ENCODE measurements at regions not wholly inside any gene's neighbourhood (a gene's known extent, or its start where the extent isn't known, plus 50 kb on each side); places are given as distances from the start of the nearest gene placed in this dataset.
A peak's percentile ranks its signal among the peaks of the same experiment; 100 is the strongest.
"Not testable (repeated sequence)": the region's sequence is repeated elsewhere in the genome, so short reads cannot be mapped to it uniquely, and the experiment has no call there.

DNA sequence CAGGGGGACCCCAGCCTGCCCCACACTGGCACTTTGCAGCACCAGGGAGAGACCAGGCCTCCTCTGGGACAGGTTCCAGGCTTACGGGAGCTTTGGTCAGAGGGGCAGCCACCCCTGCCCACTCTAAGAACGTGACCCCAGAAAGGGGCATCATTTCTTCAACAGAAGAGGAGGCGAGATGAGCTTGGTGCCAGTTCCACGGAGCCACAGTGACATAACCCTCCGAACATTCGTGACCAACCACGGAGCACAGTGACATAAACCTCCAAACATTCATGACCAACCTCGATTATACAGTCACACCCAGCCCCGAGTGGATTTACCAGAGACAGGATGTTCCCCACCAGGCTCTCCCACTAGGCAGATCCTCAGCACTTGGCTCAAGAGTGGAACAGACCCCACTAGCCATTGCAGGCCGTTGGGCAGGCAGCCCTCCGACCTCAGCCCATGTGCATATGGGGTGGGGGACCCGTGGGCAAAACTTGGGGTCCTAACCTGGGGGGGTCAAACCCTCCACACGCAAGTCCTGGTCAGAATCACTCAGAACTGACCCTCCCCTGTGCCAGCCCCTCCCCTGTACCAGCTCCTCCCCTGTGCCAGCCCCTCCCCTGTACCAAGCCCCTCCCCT, 112.9 kb downstream of the METRNL start:
- no peak for DNase-seq (ENCODE audit: low read depth)

DNA sequence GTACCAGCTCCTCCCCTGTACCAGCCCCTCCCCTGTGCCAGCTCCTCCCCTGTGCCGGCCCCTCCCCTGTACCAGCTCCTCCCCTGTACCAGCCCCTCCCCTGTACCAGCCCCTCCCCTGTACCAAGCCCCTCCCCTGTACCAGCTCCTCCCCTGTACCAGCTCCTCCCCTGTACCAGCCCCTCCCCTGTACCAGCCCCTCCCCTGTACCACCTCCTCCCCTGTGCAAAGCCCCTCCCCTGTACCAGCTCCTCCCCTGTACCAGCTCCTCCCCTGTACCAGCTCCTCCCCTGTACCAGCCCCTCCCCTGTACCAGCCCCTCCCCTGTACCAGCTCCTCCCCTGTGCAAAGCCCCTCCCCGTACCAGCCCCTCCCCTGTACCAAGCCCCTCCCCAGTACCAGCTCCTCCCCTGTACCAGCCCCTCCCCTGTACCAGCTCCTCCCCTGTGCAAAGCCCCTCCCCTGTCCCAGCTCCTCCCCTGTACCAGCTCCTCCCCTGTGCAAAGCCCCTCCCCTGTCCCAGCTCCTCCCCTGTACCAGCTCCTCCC, 113.5 kb downstream of the METRNL start:
- not testable (repeated sequence) for DNase-seq (ENCODE audit: low read depth)

DNA sequence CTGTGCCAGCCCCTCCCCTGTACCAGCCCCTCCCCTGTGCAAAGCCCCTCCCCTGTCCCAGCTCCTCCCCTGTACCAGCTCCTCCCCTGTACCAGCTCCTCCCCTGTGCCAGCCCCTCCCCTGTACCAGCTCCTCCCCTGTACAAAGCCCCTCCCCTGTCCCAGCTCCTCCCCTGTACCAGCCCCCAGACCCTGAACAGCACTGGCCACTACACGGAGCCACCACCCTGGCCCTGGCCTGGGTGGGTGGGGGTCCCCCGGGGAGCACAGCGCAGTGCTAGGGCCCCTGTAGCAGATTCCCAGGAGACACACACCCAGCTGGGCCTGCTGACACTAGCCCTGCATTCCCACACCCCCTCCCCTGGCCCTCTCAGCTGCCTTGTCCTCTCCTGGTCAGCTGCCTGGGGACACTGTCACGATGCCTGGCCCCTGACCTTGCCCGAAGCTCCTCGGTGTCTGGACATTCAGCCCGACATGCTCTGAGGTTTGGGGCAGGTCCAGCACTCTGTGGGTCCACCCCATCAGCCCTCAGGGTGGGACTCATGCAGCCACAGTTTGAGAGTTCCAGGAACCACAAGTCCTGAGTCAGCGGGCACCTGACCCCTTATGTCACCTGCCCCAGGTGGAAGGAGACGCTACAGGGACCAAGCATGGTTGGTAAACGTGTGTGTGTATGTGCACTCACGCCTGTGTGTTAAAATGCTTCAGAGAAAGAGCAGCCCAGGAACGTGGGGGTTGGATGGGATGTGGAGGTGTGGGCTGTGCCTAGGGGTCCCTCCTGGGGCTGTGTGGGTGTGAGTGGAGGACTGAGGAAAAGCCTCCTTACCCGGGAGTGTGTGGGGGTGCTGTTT, 114.2 kb downstream of the METRNL start:
- DNase-seq (ENCODE audit: low read depth), result no peak

DNA sequence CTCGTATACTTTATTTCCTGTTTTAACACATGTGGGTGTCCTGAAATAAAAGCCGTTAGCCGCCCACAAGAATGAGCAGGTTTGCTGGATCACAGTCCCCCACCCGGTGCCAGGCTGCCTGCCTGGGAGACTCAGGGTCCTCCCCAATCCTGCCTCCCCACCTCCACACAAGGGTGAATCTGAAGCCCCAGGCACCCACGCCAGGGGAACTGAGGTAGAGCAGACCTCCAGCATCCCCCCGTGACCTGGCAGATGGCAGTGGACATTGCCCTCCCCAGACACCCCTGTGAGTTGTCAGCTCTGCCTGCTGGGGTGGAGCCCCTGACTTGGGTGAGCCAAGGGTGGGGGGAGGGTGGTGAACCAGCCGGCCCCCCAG, 114.8 kb downstream of the METRNL start:
- DNase-seq (ENCODE audit: low read depth), result no peak

DNA sequence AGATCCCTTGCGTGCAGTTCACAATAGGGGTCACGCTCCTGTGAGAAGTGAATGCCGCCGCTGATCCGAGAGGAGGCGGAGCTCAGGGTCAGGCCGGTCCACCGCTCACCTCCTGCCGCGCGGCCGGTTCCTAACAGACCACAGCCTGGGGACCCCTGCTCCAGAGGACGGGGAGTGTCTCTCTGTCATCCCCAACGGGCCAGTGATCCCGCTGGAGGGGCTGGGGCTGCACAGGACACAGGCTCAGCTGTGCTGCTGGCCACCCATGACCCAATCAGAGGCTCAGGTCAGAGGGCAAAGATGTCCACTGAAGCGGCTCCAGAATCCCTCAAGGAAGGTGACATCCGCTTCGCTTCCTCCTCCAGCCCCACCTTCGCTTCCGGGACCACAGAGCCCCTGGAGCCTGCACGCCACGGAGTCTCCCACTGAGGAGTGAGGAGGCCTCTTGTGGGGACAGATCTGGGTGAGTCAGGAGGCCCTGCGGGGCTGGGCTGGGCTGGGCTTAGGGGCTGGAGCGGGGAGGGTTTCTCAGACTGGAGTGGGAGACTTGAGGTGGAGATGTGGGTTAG, 115.4 kb downstream of the METRNL start:
- DNase-seq (ENCODE audit: low read depth), result no peak

DNA sequence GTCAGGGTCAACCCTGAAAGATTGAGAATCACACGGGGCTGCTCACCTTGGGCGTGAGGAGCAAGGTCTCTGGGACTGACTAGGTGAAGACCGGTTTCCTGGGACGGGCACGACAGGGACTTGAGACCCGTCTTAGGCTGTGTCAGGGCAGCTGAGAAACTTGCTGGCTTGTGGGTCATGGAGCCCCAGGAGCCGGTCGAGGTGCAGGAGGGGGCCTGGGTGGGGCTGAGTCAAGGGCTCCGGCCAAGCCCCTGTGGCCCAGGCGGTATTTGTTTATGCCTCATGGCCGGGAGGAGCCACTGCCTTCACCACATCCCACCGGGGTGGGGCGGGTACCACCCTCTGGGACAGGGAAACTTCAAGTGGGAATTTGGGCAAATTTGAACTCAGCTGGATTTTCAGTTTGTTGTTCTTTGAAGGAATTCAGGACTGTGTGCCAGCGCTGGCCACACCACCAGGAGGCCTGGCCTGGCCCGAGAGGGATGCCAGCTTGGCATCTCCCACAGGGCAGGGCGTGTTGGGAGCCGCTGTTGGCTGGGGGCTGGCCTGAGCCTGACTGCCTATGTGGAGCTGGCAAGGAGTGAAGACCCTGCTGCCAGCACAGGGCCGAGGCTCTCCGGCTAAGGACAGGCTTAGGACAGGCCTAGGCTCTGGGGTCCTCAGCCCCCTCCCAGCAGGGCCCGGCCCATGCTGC, 116.1 kb downstream of the METRNL start:
- no peak for DNase-seq (ENCODE audit: low read depth)

DNA sequence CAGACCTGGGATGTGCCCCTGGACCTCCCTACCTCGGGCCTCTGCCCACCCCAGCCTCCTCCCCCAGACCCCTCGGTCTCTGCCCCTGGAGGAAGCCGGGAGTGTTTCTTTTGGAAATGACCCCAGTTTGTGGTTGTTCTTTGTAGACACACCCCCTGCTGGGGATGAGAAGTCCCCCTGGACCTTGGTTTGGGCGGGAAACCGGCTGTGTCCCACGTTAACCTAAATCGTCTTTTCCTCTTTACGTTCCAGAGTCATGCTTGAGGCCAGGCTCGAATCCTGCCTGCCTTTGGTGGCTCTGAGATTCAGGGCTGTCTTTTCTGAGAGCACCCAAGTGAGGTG, 116.6 kb downstream of the METRNL start:
- no peak for DNase-seq (ENCODE audit: low read depth)

DNA sequence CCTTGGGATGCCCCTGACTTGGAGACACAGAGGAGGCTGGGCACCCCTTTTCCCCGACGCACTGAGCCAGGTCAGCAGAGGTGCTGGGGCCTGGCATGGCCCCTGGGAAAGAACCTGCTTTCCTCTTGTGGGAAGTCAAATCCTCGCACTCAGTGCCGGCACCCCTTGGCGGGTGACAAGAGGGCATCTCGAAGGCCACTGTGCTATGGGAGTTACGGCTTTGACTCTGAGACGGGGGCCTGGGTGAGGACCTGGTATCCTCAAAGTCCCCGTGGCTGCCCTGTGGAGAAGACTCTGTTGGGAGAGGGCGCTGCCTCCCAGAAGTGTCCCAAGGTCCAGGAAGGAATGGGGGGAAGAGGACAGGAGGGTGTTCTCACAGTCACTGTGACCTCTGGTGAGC, 117.0 kb downstream of the METRNL start:
- DNase-seq (ENCODE audit: low read depth), result no peak

DNA sequence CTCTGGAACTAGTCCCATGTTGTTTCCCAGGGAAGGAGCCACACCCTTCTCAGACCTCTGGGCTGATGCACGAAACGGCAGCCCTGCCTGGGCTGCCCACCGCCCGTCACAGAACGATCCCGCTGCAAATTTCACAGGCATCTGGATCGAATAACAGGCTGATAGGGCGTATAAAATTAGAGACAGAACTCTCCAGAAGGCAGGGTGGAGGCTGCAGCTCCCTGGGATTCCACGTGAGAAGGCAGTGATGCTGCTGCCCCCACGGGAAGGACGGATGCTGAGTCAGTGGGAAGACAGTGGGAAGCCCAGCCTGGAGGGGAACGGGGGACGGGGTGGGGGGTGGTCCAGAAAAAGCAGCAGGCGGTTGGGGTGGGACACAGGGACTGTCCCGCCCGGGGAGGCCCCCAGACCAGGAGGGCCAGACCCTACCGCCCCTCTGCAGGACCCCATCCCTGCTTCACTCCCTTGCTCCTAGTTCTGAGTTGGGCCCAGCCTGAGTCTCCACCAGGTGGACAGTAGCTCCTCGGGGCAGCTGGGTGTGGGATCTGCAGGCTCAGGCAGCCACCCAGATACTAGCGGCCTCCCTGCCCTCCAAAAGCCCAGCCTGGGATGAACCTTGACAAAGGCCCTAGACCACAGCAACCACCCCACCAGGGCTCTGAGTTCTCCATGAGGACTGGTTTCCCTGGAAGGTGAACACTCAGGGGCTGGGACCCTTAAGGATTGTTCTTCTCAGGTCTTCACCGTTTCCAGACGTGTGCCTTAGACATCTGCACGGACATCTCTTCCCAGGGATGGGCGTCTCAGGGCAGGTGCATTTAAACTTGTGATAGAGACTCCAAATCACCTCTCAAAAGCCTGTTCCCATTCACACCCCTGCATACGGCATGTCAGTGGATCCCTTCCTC, 117.8 kb downstream of the METRNL start:
- no peak for DNase-seq (ENCODE audit: low read depth)

DNA sequence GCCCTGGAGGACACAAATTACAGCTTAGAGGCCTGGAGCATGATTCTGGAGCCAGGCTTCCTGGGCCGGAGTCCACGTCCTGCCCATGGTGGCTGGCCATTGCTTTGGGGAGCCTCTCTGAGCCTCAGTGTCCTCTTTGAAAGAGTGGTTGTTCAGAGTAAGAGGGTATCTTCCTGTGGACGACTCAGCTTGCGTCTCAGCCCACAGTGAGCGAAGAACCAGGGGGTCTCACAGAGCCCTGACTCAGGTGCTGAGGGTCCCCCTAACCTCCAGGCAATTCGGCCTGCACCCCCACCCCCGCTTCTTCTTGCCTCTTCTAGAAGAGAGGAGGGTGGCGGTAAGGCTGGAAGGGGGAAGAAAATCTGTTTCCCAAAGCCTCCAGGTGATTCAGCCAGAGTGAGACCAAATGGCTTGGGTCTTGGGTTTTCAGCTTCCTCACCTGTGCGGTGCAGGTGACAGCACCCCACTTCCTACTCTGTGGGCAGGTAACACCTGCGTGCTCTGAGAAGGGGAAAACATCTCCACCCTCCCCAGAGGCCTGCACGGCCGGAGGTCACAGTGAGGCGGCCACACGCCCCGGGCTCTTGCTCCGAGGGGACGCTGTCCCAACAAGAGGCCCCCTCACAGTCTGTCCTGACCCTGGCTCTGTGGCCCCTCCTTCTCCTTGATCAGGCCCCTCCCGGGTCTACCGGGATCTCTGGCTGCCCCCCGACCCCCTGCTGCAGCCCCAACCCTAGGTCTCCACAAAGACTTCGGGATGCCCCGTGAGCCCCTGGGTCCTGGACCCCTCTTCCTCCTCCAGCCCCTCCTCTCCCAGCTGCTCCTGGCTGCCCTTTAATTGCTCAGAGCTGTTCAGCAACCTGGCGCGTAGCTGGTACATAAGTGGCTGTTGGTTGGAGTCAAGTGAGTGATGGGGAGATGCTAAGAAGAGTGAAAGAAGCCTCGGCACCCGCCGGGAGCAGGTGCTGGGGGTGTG, 119.2 kb downstream of the METRNL start:
- no peak for DNase-seq (ENCODE audit: low read depth)

DNA sequence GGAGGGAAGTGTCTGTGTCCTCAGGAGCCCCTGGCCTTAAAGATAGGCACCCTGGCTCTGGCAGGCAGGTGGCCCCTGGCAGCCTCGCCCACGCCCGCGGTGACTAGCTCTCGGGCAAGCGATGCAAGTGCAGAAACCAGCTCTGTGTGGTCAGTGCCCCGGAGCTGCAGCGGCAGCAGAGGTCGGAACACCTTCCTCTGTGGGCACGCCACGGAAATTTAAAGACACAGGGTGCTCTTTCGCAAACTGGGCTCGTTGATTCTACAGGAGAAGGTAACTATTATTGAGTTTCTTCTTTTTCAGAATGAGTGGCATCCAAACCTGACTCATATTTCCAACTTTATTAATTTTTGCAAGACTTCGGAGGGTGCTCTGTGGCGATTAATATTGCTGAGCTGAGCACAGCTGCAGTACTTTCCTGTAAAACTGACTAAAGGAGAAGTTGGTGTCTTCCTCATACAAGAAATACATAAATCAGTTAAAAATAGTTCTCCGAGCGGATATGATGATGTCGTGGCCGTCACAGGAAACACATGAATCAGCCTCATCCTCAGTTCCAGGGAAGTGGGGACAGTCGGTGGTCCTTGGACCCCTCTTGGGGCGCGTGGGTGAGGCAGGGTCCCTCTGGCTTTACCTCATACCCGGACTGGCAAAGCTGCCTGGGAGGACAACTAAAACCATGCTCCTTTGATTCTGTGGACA, 120.2 kb downstream of the METRNL start:
- no peak for DNase-seq (ENCODE audit: low read depth)

DNA sequence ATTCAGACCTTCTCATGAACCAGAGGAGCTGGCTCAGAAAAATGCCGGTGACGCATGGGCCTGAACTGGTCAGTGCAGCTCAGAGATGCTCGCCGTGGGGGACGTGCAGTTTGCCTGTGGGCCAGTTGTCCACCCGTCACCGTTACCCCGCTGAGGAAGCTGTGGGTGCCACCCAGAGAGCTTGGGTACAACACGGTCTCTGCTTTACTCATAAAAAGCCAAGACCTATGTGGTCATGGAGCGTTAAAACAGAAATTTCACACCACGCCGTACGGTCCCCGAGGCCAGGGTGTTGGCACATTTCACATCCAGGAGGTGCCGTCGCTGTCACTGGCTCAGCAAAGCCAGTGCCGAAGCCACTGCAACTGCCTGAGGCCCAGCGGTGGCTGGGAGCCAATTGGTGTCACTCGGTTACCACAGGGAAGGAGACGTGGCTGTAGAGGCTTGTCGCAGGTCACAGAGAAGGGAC, 120.9 kb downstream of the METRNL start:
- no peak for DNase-seq (ENCODE audit: low read depth)

DNA sequence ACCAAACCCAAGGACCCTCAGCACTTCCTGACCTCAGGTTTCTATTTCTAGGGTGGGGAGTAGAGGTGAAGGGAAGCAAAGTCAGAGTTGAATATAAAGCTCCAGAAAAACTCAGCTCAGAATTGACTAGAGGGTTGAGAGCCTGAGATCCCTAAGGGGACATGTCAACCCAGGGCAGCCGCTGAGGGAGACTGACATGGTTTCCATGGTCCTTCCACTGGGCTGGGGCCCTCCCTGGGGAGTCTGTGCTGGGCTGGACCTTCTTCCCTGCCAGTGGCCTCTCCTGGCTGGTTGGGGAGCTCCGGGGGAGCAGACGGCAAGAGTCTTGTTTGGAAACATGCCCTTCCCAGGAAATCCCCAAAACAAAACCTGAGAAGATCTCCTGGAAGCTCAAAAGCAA, 121.3 kb downstream of the METRNL start:
- DNase-seq (ENCODE audit: low read depth), result no peak

DNA sequence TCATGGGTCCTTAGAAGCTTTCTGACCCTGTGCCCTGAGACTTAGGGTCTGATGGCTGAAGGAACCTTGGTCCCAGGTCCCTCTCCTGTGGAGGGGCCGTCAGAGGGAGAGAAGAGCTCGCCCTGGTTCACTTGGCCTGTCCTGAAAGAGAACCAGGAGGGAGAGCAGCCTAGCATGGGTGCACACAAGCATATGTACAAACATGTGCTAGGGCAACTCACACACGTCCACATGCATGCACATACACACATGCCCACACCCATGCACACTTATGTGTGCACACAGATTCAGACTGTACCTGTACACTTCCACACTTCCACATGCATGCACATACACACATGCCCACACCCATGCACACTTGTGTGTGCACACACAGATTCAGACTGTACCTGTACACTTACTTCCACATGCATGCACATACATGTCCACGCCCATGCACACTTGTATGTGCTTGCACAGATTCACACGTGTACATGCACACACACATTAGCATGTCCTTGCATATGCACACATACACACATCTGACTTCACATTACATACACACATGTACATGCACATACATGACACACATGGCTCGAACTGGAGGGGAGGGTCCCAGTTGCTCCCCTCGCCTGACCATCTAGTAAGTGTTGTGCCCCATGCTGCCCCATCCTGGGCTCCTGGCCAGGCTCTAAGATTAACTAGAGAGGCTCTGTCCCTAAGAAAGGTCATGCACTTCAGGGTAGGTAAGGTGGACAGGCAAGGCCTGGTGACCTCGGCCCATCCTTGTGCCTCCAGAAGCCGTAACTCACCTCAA, 122.0 kb downstream of the METRNL start:
- no peak for DNase-seq (ENCODE audit: low read depth)

DNA sequence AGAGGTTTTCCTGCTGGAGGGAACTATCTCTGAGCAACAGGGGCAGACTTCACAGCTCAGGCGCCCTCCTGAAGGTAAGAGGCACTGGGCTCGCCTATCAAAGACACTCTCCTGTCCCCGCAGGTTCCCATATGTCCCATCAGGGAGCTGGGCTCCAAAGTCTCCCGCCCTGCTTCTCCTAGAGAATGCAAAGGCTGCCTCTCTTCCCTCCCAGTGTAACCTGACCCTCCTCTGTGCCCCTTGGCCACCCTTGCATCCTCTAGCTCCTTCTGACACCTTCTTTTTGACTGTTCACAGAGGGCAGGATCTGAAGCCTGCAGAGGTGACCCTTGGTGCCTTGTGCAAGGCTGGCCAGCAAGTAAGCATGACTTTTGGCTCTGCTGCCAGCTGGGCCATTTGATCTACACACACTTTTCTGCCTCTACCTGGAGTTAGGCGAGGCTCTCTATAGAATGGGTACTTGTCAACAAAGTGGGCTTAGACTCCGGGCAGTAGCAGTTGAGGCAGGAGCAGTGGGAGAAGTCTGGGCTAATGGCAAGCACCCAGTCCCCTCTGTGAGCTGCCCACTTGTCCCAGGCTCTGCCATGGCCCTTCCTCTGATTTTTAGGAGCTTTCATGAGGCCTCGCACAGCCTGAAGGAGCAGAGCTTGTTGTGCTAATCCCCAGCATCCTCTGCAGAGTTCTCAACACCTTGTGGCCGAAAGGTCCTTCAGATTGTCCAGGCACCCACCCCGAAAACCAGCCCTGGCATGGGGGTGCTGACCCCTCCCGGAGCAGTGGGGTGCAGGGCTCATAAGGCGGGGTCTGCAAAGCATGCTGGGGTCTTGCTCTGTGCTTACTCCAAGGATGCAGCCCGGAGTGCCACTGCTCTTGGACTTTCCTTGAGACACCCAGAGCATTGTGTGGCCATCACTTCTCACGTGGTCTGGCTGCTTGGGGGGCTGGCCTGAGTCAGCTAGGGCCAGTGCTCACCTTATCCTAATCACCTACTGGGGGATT, 122.9 kb downstream of the METRNL start:
- DNase-seq (ENCODE audit: low read depth), result no peak

DNA sequence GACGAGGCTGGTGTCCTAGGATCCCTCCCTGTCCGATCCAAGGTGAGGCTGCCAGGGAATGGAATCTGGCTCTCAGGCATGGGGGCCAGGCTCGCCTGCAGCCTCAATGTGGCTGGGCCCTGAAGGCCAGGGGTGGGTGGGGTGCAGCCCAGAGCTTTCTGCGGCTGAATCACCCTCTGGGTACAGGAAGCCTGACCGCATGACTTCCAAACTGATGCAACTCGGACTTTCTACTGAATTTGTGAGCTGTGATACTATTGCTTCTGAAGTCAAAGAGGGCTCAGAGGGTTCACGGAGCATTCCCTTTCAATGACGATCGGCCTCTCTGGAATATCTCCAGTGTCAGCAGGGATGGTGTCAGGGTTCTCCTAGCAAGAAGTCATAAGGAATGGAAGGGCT, 123.7 kb downstream of the METRNL start:
- DNase-seq (ENCODE audit: low read depth), result peak; percentile 88

DNA sequence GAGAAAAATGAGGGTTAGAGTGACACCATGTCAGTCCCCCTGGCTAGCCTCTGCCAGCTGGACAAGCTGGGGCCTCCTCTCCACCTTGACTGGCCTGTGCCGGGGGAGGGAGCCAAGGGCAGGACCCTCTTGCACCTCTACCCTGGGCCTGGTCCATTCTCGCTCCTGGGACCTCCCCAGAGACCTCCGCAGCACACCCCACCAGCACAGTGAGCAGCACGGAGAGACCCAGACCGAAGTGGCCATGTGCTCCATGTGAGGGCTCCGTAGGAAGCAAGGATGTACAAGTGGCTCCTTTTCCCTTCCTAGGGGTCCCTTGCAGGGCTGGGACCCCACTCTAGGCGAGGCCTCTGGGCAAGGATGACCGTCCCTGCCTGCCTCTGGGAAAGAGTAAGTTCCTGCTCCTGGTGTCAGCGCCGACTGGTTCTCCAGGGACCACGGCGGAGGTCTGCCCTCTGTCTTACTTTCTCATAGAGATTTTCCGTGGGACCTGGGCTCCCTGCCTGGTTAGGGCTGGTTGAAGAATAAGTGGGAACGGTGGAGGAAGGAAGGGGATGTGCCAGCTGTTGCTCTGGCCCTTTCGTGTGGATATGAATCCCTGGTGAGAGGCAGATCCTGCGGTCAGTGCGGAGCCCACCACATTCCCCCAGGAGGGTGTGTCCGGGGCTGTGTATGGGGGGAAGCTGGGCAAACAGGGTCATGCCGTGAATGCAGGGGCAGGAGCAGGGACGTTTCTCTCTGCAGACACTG, 124.2 kb downstream of the METRNL start:
- no peak for DNase-seq (ENCODE audit: low read depth)

Data from iris pigment epithelial cell (primary cell).